ENCODE measurements at regions not wholly inside any gene's neighbourhood (a gene's known extent, or its start where the extent isn't known, plus 50 kb on each side); places are given as distances from the start of the nearest gene placed in this dataset.

DNA sequence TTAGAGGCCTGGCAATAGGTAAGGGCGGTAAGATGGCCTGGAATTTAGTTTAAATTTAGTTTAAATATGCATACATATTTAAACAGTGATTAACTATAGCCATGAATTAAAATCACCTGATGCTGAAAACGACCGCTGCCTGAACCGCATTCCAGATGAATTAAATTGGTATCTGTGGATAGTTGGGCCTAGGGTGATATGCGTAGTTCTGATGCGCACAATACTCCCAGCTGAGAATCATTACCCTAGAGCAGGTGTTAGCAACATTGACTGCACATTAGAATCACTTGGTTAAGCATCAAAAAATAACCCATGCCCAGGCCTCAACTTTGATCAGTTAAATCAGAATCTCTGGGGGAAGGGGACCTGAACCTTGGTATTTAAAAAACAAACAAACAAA is 432.4 kb downstream of the GBA3 start:
- in situ Hi-C loops (cut with MboI) = loop anchor here (25.0 kb wide), 1 partner anchor 1287 kb away; no protein-coding TSS in a partner anchor
- CTCF ChIA-PET (ENCODE audit: low intra/inter-chr PET ratio) = no interaction called here
- no peak for FAIRE-seq

More for the DNA sequence above, 432.4 kb downstream of the GBA3 start:
- BruUV-seq (replicated peaks) = no TSS peak
- no peaks in the 10 kb centered on the region for H3K27me3 ChIP-seq (ENCODE audit: control insufficient read depth in 2 of 2, insufficient read depth in 2 of 2, low read length in 2 of 2)
- intact Hi-C loops (cut with micrococcal nuclease) = no loop called here
- H3K79me2 ChIP-seq (ENCODE audit: control insufficient read depth, insufficient read depth, low read length) = no peaks in the 10 kb centered on the region
- H3K36me3 ChIP-seq (ENCODE audit: control insufficient read depth, insufficient read depth, low read length) = peaks cover 10% of the 10 kb centered on the region; the same call in 1 of the 3 replicates
- H3K27ac ChIP-seq (ENCODE audit: extremely low read depth, low read depth, low read length) = no peak overlapping the region
- POLR2A ChIA-PET = no interaction called here
- 29% methylated on average over 6 of the region's 6 CpGs for WGBS (ENCODE audit: insufficient coverage, low coverage, missing lambda C conversion rate)
- H3K9me1 ChIP-seq (ENCODE audit: control insufficient read depth, insufficient read depth, low read length) = no peaks in the 10 kb centered on the region
- TF ChIP-seq ZNF766 (CRISPR knock-in tag; conservative IDR thresholded peaks at IDR 0.05) (no peak), CHCHD3 (CRISPR knock-in tag; IDR thresholded peaks at IDR 0.05) (no peak), NFATC3 (IDR thresholded peaks at IDR 0.05) (no peak), NFRKB (IDR thresholded peaks at IDR 0.05; ENCODE audit: low read depth) (no peak), MTA3 (IDR thresholded peaks at IDR 0.05; ENCODE audit: borderline replicate concordance) (no peak), CBX2 (IDR thresholded peaks at IDR 0.05; ENCODE audit: insufficient read depth, low read length, poor library complexity, severe bottlenecking) (no peak), ZZZ3 (IDR thresholded peaks at IDR 0.05) (no peak), ETS2 (tag; IDR thresholded peaks at IDR 0.05; ENCODE audit: borderline replicate concordance, poor library complexity, severe bottlenecking) (no peak), KAT7 (CRISPR knock-in tag; IDR thresholded peaks at IDR 0.05; ENCODE audit: borderline replicate concordance) (no peak), ZNF274 (IDR thresholded peaks at IDR 0.05; ENCODE audit: borderline replicate concordance, low read depth, low read length) (no peak), ZNF384 (IDR thresholded peaks at IDR 0.05; ENCODE audit: low read depth, low read length) (no peak)
- TF ChIP-seq, protein P1, sequence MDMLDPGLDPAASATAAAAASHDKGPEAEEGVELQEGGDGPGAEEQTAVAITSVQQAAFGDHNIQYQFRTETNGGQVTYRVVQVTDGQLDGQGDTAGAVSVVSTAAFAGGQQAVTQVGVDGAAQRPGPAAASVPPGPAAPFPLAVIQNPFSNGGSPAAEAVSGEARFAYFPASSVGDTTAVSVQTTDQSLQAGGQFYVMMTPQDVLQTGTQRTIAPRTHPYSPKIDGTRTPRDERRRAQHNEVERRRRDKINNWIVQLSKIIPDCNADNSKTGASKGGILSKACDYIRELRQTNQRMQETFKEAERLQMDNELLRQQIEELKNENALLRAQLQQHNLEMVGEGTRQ (CRISPR knock-in tag; IDR thresholded peaks at IDR 0.05) = no peak
- H3K4me3 ChIP-seq = no peak overlapping the region
- H3K9ac ChIP-seq (ENCODE audit: insufficient read depth in 1 of 2, low read depth in 2 of 2, low read length in 2 of 2) = no peak overlapping the region
- H3K9me3 ChIP-seq (replicated peaks; ENCODE audit: control insufficient read depth, insufficient read depth, low read depth, low read length) = no peaks in the 10 kb centered on the region
- no peak overlapping the region for H3K4me2 ChIP-seq (ENCODE audit: insufficient read depth, low read length)
- DNase-seq (ENCODE audit: extremely low read depth in 1 of 4, low spot score in 3 of 4) = no peak
- H2AFZ ChIP-seq (ENCODE audit: low read depth, low read length) = no peak overlapping the region
- H4K20me1 ChIP-seq (replicated peaks; ENCODE audit: control insufficient read depth, insufficient read depth, low read length) = no peaks in the 10 kb centered on the region
- no peak for ATAC-seq
- H3K4me1 ChIP-seq (replicated peaks in 1 of 2; ENCODE audit: control insufficient read depth in 2 of 2, insufficient read depth in 2 of 2, low read length in 2 of 2) = no peaks in the 10 kb centered on the region

Data from K562 (cell line).